NCI-H748 (cell line): ENCODE measurements at regions not wholly inside any gene's neighbourhood (a gene's known extent, or its start where the extent isn't known, plus 50 kb on each side); places are given as distances from the start of the nearest gene placed in this dataset.

ENCODE experiments used
- DNase-seq: peaks from one replicate; lab custom pipeline; 2025; ENCODE audit not compliant: unreplicated experiment; lab: John Stamatoyannopoulos, UW

DNA sequence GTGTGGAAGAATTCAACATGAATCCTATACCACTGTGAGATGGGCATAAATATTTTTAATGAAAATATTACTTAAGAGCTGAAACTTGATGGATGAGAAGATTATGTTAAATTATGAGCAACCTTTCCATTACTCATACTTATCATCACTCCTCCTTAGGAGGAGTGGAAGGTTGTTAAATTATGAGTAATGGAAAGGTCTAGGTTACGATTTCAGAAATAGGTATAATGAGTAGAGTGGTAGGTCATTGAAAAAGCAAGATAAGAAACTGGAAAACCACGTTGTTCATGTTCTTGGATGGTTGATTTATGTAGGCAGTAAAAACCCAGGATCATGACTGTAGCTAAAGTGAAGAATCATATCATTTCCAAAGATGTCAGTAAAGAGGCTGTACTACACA, 973.2 kb upstream of the RAG2 start:
- DNase-seq: no peak

DNA sequence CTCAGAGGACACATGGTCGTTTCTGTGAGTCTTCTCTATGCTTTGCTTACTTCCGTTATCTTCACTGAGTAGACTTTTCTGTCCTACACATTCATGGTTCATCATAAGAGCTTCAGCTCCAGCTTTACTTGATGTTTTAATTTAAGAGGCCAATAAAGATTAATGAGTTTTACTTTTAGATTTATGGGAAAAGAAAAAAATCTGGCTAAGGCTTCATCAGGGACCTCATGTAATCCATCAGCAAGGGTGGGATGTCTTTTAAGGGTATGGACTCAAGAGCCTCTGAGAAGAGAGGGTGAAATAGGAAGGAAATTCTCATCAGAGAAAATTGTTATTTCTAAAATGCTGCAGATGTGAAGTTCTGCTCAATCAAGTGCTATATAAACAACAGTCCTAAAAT, 963.0 kb upstream of the RAG2 start:
- DNase-seq: no peak

DNA sequence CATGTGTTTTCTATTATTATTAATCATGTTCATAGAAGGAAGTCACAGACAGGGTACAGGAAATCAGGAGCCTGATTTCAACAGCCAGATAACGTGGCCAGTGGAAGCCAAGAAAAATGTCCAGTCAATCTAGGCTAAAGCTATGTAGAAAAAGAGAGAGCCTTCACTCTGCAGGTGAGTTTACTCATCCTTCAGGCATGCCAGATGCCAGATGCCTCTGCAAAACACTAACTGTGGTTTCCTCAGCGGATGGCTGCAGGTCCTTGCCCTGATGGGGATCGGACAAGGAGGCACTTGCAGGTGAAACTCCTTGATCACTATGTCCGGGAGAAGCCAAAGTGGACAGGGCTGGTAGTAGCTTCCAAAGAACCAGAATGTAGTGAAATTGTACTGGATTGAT, 962.3 kb upstream of the RAG2 start:
- no peak for DNase-seq

DNA sequence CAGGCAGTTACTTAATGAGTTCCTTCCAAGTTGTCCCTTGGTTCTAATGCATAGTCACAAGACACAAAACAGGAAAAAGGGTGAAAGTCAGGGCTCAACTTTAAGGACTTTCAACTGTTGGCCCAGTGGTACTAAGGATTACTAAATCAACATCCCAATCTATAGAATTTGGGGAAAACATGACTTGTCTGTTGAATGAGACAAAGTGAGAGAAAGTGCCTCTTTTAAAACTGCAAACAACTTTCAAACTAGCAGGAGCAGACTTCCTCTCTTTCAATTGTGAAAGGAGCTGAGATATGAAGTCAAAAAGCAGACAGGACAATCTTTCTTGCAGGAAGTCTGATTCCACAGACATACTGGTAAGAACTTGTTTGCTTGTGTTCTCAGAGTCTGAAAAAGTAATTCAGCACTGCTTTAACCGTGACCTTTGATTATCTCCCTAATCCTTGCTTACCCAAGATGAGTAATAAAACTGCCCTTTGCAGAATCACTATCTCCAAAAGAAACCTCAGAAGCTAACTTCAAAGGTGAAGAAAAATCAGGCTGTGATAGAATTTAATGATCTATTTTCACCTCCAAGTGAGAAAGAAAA, 960.7 kb upstream of the RAG2 start:
- no peak for DNase-seq

DNA sequence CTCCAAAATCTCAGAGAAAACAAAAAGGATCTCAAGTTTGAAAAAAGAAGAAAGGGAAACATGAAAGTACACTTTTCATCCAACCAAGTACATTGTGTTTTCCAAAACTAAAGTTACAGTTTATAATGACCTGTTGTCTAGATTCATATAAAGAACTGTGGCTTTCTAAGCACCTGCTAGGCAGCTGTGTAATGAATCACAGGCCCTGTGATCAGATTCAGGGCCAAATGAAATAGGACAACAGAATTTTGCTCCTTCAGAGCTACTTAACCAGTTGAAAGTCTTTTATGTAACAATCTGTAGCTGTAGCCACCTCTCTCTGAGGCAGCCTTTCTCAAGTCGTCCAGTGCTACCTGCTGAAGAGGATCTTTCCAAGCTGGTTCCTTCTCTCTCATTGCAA, 960.0 kb upstream of the RAG2 start:
- no peak for DNase-seq

DNA sequence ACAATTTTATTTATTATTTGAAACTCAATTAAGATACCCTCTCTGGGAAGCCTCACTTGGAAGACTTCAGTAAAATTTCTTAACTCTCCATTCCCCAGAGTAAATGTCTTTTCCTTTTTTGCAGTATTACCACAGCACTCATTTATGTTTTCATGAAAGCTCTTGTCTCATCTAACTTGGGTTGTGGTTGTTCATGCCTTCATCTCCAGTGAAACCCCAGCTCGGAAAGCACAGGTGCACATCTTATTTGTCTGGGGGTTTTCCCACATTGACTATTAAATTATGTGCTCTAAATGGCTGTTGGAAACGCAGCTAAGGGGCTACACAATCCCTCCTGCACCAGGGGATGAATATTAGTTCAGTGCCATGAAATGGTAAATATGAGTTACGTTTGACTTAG, 954.2 kb upstream of the RAG2 start:
- no peak for DNase-seq

DNA sequence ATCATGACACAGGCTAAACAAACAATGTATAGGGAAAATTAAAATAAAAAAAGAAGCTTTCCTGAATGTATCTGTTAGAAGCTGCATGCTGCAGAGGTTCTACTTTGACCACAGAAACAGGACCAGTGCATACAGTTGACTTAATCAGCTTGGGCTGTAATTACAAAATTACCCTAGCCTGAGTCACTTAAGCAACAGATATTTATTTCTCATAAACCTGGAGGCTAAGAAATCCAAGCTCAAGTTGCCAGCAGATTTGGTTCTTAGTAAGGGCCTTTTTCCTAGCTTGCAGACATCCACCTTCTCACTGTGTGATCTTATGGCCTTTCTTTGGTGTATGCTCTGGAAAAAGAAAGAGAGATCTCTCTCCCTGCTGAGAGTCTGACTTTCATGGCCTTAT, 946.5 kb upstream of the RAG2 start:
- no peak for DNase-seq

DNA sequence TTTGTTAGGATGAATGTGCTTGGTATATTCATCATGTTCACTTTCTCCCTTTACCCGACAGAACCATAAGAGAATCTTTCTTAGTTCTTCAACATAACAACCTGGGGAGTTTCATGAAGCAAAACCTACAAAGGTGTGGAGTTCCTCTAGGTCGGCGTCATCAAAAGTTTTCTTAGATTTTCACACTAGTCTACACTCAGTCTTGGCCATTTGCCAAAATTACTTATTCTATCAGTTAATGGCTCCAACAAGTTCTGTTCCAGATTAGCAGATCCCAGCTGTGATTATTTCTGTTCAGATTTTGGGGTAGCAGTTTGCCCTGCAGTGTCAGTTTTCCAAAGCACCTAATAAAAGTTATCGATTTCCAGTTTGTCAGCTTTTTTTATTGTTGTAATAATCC, 935.8 kb upstream of the RAG2 start:
- no peak for DNase-seq

DNA sequence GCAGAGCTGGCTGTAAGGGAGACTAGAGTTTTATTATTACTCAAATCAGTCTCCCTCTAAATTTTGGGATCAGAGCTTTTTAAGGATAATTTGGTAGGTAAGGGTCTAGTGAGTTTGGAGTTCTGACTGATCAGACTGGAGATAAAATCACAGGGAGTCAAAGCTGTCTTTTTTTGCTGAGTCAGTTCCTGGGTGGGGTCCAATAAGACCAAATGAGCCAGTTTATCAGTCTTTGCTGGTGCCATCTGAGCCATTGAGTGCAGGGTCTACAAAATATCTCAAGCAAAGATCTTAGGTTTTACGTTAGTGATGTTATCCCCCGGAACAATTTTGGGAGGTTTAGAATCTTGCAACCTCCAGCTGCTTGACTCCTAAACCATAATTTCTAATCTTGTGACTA, 935.1 kb upstream of the RAG2 start:
- no peak for DNase-seq

DNA sequence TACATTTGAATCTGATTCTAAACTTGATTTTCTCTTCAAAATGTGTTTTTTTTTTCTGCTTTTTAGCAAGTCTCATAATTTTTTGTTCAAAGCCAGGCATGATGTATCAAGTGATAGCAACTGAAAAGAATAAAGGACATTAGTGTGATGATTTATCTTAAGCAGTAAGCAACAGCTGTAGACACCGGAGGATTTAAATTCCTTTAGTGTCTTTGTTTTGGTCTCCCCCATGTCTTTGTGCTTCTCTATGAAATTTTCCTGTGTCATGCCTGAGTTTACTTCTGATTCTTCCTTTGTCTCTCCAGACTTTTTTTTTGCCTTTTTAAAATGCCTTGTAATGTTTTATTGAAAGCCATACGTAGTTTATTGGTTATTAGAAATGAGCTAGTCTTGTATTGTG, 934.2 kb upstream of the RAG2 start:
- DNase-seq: no peak

DNA sequence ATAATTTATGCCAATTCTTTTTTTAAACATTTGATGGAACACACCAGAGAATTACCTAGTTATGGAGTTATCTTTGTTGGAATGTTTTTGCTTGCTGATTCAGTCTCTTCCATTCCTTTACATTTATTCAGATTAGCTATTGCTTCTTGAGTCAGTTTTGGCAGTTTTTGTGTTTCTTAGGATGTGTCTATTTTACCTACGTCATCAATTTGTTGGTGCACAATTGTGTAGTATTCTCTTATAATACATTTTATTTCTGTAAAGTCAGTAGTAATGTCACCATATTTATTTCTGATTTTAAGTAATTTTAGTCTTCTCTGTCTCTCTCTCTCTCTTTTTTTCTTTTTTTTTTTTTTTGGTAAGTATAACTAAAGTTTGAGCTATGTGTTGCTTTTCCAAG, 929.5 kb upstream of the RAG2 start:
- no peak for DNase-seq

DNA sequence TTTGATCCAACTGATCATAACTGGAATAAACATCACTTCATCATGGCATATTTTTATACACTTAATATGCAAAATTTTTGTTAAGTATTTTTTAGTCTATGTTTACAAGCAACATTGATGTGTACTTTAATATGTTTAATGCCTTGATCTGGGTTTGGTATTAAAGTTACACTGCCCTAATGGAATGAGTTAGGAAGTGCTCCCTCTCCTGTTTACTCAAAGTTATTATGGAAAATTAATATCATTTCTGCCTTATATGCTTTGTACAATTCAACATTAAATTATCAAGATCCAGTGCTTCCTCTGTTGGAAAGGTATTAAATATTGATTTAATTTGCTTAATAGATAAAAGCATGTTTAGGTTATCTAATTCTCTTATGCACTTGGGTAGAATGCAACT, 927.3 kb upstream of the RAG2 start:
- no peak for DNase-seq

DNA sequence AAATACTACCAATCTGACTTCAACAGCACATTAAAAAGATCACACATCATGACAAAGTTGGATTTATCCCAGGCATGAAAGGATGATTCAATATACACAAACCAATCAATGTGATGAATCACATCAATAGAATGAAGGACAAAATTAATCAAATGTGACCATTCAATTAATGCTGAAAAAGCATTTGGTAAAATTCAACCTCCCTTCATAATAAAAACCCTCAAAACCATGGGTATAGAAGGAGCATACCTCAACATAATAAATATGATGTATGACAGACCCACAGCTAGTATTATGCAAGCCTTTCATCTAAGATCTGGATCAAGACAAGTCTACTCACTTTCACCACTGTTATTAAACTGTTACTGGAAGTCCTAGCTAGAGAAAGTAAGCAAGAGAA, 921.7 kb upstream of the RAG2 start:
- no peak for DNase-seq

DNA sequence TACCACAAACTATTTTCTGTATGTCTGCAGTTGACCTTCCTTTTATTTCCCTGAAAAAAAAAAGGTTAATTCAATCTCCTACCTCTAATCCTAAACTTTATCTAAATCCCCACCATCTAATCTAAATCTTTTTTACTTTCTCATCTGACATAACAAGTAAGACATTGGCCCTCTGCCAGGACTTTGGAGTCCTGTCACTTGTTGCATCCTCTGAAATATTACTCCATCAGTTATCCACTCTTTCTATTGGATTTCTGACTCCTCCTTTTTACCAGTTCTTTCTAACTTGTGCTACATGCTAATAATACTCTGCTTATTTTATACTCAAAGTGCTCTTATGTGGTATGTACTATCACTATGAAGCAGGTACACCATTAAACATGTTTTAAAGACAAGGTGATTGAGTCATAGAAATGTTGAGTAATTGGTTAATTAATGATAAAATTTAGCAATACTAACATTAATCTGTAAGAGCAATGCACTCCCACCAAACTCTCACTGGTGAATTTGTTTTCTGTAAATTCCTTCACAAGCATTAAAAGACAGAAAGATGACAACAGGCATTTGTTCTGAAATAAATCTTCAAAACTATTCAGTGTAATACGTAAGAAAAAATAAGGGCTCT, 914.2 kb upstream of the RAG2 start:
- DNase-seq: no peak

DNA sequence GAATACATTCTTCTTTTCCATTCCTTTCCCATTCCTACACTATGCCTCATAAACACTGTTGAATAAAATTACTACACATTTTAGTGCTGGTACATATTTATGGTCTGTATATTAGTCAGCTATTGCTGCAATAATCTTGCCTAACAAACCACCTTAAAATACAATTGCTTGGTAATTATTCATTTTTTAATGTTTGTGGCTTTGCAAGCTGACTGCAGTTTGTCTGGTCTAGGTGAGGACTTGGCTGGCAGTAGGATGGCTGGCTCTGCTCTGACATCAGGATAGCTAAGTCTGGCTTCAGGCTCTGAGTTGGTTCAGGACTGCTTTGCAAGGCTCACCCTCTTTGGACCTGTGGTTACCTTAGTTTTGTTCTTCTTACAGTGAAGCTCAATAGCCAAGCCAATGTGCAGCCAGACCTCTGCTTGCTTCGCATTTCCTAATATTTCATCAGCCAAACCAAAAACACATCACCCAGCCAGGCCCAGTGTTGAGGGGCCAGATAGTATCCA, 913.4 kb upstream of the RAG2 start:
- no peak for DNase-seq

DNA sequence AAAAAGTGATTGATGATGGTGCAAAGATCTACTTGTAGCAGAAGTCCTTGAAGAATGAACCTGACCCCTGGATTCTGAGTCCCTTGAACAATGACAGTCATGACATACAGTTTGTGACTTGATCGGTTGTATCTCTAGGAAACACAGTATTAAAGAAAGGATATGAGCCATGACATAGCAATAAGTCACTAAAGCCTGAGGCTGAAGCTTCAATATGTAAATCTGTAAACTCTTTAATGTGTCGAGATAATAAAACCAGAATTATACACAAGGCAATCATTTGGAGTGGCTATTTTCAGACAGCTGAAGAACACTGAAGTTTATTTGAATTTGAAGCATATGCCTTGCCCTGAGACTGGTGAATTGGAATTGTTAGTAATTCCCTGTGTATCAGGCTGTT, 911.5 kb upstream of the RAG2 start:
- DNase-seq: no peak

DNA sequence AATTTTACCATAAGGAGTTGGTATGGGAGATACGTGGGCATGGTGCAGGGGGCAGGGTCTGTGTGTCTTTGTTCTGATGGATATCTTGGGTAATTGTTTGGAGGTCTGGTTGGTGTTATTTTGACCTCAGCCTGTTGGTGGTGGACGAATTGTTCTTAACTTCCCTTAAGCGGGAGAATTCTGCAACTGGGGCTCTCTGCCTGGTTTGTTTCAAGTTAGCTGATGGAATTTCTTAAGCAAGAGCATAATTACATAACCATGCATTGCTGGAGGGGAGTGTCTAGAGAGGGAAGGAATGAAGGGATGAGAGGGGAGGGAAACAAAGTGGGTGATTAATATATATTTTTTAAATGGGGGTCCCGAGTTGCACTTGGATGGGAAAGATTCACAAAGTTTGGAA, 908.5 kb upstream of the RAG2 start:
- no peak for DNase-seq

DNA sequence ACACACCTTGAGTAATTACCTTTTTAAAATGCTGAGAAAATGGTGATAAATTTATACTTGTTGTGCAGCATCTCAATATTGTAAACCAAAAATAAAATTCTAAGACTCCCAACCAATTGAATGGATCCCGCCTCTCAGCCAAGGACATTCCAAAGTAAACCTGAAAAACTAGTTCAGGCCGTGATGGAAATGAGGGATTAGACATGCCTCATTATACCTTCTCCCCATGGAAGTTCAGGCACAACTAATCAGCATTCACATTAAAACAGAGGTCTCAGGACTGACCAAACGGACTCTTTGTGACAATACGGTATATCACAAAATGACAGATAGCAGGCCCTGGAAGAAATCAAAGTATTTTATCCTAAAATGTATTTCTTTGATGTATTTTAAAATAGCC, 907.4 kb upstream of the RAG2 start:
- DNase-seq: no peak

DNA sequence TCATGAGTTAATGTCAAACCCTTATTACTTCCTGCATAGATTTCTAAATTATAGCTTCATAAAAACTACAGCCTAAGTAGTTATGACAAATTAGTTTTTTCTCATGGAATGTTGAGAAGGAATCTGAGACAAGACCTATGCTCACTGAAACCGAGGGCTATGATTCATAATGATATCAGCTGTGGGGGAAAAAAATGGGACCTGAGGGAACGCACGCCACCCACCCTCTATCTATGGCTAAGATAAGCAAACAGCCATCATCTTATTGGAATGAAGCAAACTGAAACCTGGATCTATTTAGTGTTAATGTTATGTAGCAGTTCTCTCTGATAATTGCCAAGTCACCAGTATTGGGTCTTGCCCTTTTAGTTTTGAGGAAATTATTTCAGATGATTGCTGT, 906.9 kb upstream of the RAG2 start:
- no peak for DNase-seq

DNA sequence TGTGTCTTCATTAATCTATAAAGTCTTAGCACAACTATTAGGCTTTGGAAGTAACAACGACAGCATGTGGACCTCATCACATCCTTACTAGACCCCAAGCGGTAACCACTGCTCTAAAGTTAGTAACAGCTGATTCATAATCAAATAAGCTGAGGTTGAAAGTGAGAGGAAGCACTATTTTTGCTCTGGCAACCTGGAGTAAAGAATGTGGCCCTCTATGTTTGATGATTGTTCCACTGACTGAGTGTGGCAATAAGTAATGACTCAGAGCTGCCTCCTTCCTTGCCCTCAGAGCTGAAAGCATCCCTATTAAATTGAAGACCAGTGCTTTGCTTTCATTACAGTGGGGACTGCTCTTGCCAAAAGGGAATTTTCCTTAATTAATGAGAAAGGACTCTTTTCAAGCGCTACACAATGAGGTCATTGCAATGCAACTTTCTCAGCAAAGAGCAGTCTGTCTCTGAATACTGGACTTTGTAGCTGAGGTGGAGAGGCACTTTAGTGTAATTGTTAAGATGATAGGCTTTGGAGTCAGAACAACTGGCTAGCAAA, 906.1 kb upstream of the RAG2 start:
- DNase-seq: no peak

DNA sequence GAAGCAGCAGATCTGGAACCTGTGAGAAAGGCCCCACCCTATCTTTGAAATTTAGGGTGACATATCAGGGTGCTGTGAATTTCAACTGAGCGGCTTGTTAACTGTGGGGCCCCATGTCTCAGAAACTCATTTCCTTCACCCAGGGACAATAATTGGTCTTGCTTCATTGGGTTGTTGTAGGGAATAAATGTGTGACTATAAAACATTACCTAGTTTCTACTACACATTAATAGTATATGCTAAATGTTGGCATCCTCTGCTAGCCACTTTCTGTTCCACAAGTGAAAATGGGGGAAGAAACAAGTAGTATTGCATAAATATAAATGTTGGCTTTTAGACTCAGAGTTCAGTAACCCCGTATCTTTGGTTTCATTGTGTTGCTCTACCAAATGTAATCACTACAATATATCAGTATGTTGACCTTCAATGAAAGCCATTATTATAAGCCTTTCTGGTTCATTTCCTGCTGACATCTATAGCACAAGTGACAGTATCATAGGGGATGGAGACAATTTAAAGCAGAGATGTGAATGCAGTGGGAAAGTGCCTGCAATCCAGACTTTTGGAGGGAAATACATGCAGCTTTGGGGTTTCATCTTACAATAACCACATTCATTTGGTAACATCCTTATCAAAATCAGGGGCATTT, 905.5 kb upstream of the RAG2 start:
- no peak for DNase-seq

DNA sequence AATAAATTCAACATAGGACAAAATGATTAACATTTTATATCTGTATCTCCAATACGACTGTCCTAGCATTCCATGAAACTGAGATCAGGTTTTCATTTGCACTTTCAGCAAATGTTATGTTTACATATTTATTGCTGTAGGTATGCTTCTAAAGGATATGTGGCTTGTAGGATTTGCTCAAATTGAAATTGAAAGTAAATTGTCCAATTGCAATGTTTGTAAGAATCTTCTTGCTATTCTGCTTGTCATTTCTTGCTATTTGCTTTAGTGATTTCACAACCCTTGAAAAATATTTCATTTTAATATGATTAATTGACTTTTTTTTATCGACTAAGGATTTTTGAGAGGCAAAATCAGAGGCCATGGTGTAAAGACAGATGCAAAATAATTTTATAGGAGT, 904.2 kb upstream of the RAG2 start:
- DNase-seq: no peak

DNA sequence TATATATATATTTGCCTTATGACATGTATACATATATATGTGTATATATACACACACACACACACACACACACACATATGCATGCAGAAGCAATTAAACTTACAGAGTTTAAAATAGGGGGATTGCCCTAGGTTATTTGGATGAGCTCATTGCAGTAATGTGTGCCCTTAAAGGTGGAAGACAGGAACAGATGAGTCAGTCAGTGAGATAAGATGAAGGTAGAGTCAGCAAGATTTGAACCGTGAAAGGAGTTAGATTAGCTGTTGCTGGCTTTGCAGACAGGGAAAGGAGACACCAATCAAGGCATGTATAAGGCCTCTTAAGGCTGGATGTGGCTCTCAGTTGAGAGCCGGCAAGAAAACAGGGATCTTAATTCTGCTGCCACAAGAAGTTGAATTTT, 902.4 kb upstream of the RAG2 start:
- DNase-seq: no peak
